ENCODE measurements at regions not wholly inside any gene's neighbourhood (a gene's known extent, or its start where the extent isn't known, plus 50 kb on each side); places are given as distances from the start of the nearest gene placed in this dataset.

DNA sequence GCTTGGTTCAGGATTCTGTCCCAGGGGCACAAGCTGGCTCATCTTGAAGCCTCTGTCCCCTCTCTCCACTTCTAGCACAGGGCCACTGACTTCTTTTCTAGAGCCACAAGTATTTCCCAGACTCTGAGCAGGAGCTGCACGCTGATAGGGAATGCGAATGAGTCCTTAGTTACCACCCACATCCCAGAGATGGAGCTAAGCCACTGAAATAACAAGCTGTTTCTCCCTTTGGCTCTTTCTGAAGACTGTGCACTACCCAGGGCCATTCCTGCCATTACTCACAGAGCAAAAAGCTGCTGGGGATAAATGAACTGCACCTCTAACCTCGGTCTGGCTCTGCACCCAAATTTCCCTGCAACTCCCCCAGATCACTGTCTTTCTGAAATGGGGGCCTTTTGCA is 70.6 kb downstream of the TSN start:
- TF ChIP-seq, protein P1, sequence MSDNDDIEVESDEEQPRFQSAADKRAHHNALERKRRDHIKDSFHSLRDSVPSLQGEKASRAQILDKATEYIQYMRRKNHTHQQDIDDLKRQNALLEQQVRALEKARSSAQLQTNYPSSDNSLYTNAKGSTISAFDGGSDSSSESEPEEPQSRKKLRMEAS (IDR thresholded peaks at IDR 0.05; ENCODE audit: low read depth, low read length) = no peak
- TF ChIP-seq MYC (IDR thresholded peaks at IDR 0.05; ENCODE audit: low read depth, low read length) = no peak
- TF ChIP-seq POLR2A (IDR thresholded peaks at IDR 0.05; ENCODE audit: extremely low read depth, insufficient read length) = no peak
- TF ChIP-seq, protein P2, sequence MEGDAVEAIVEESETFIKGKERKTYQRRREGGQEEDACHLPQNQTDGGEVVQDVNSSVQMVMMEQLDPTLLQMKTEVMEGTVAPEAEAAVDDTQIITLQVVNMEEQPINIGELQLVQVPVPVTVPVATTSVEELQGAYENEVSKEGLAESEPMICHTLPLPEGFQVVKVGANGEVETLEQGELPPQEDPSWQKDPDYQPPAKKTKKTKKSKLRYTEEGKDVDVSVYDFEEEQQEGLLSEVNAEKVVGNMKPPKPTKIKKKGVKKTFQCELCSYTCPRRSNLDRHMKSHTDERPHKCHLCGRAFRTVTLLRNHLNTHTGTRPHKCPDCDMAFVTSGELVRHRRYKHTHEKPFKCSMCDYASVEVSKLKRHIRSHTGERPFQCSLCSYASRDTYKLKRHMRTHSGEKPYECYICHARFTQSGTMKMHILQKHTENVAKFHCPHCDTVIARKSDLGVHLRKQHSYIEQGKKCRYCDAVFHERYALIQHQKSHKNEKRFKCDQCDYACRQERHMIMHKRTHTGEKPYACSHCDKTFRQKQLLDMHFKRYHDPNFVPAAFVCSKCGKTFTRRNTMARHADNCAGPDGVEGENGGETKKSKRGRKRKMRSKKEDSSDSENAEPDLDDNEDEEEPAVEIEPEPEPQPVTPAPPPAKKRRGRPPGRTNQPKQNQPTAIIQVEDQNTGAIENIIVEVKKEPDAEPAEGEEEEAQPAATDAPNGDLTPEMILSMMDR (IDR thresholded peaks at IDR 0.05; ENCODE audit: low read depth, low read length) = no peak
- DNase-seq (ENCODE audit: low read depth) = no peak
- no peak overlapping the region for H3K4me3 ChIP-seq (ENCODE audit: low read depth, low read length)

DNA sequence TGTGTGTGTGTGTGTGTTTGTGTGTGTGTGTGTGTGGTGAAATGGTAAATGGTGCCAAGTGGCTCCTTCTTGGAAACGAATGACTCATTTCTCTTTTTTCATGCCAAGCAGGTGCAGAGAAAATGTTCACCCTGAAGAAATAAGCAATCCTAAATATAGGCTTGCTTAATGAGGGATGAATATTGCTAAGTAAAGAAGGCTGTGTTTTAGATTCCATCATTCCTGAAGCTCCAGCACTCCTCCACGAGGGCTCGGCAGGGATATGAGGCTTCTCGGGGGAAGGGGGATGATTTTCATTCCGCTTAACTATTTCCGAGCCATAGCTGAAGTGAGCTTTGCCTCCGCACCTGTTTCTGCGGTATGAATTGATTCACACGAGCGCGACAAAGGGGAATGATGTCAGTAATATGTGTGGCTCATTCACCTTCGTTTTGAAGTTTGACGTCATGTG is 72.9 kb downstream of the TSN start:
- no peak for DNase-seq (ENCODE audit: low read depth)
- H3K4me3 ChIP-seq (ENCODE audit: low read depth, low read length) = no peak overlapping the region
- TF ChIP-seq POLR2A (IDR thresholded peaks at IDR 0.05; ENCODE audit: extremely low read depth, insufficient read length) (no peak), MYC (IDR thresholded peaks at IDR 0.05; ENCODE audit: low read depth, low read length) (no peak)
- TF ChIP-seq, protein P1 (IDR thresholded peaks at IDR 0.05; ENCODE audit: low read depth, low read length) = no peak
- TF ChIP-seq, protein P2 (IDR thresholded peaks at IDR 0.05; ENCODE audit: low read depth, low read length) = no peak

DNA sequence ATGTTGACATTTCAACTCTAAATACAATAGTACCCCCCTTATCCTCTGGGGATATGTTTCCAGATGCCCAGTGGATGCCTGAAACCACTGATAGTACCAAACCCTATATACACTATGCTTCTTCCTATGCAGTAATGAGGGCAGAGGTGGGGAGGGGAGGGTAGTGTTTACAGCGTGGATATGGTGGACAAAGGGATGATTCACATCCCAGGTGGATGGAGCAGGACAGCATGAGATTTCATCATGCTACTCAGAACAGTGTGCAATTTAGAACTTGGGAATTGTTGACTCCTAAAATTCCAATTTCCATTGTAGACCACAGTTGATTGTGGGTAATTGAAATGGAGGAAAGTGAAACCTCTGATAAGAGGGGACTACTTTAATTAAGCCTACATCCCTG is 75.4 kb downstream of the TSN start:
- H3K4me3 ChIP-seq (ENCODE audit: low read depth, low read length) = no peak overlapping the region
- no peak for DNase-seq (ENCODE audit: low read depth)

DNA sequence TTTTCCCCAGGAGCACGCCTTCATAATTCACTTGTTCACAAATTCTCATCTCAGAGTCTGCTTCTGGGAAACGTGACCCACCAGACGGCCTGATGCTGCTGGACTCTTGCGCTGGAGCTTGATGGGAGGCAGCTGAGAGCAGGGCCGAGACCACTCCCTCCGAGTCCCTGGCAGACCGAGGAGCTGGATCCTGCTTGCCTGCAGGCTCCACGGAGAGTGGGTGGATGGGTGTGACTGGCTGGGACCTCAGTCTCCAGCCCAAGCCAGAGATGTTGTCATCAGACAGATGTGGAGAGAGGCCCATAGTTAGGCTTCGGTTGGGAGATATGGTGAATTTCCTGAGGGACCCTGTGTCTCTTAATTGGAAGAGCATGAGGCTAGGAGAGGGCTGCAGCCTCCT is 76.4 kb downstream of the TSN start:
- DNase-seq (ENCODE audit: low read depth) = no peak
- no peak overlapping the region for H3K4me3 ChIP-seq (ENCODE audit: low read depth, low read length)

More for the DNA sequence above, 75.4 kb downstream of the TSN start:
- TF ChIP-seq POLR2A (IDR thresholded peaks at IDR 0.05; ENCODE audit: extremely low read depth, insufficient read length) (no peak), MYC (IDR thresholded peaks at IDR 0.05; ENCODE audit: low read depth, low read length) (no peak)
- TF ChIP-seq, protein P1 (IDR thresholded peaks at IDR 0.05; ENCODE audit: low read depth, low read length) = no peak
- TF ChIP-seq, protein P2 (IDR thresholded peaks at IDR 0.05; ENCODE audit: low read depth, low read length) = no peak

DNA sequence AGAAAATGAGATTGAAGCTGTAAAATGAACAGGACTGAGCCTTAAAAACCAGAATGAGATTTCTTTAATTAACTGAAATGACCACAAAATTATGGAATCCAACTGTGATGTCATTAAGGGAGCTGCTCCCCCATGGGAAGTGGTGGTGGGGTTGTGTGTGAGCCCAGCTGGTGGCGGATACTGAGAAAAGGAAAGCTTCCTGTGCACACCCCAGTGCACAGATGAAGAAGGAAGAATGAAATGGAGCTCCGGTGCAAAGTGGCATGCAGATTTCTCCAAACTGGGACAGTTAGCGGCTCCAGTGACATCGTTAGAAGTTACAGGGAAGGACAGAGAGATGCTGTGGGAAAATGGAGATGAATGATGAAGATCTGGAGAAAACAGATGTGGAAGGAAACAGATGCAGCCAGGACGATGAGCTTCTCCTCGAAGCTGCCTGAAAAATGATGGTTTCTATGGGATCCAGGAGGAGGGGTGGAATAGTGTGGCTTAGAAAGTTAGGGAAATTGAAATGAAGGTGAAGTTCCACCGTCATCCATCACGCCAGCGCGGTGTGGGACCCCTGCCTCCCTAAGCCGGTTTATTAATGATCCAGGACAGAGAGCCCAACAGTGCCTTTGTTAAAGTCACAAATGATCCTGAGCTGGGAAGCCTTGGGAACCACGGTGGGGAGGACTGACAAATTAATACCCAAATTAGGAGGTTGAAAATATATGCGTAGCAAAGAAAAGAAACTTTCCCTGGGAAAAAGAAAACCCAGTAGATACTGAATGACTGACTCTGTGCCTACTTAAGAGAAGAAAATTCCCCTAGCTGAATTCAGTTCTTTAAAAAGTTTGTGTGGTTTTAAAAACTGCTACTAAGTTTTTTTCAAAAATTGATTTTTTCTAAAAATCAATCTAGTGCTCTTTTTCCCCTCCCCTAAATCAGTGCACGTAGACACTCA is 77.2 kb downstream of the TSN start:
- TF ChIP-seq, protein P2 (IDR thresholded peaks at IDR 0.05; ENCODE audit: low read depth, low read length) = no peak
- no peak for TF ChIP-seq MYC (IDR thresholded peaks at IDR 0.05; ENCODE audit: low read depth, low read length)
- no peak for TF ChIP-seq POLR2A (IDR thresholded peaks at IDR 0.05; ENCODE audit: extremely low read depth, insufficient read length)
- TF ChIP-seq, protein P1 (IDR thresholded peaks at IDR 0.05; ENCODE audit: low read depth, low read length) = no peak
- no peak for DNase-seq (ENCODE audit: low read depth)
- H3K4me3 ChIP-seq (ENCODE audit: low read depth, low read length) = no peak overlapping the region

More for the DNA sequence above, 76.4 kb downstream of the TSN start:
- TF ChIP-seq POLR2A (IDR thresholded peaks at IDR 0.05; ENCODE audit: extremely low read depth, insufficient read length) (no peak), MYC (IDR thresholded peaks at IDR 0.05; ENCODE audit: low read depth, low read length) (no peak)
- TF ChIP-seq, protein P1 (IDR thresholded peaks at IDR 0.05; ENCODE audit: low read depth, low read length) = no peak
- TF ChIP-seq, protein P2 (IDR thresholded peaks at IDR 0.05; ENCODE audit: low read depth, low read length) = no peak
